ENCODE measurements at regions not wholly inside any gene's neighbourhood (a gene's known extent, or its start where the extent isn't known, plus 50 kb on each side); places are given as distances from the start of the nearest gene placed in this dataset.

- Histone ChIP-seq H3K36me3 (ENCODE audit: control insufficient read depth in 2 of 2, extremely low read depth in 1 of 2, insufficient read depth in 2 of 2, low read length in 2 of 2) (no peaks in the 10 kb centered on the region), H3K27me3 (ENCODE audit: control insufficient read depth in 2 of 2, insufficient read depth in 2 of 2, low read length in 2 of 2) (no peaks in the 10 kb centered on the region), H3K9ac (replicated peaks; ENCODE audit: extremely low read depth, insufficient read depth, low read length) (no peak overlapping the region), H3K4me1 (ENCODE audit: control insufficient read depth, extremely low read depth, insufficient read depth, low read length) (no peaks in the 10 kb centered on the region), H3K9me1 (replicated peaks; ENCODE audit: control insufficient read depth, extremely low read depth, insufficient read depth, low read length) (no peaks in the 10 kb centered on the region), H3K4me2 (ENCODE audit: insufficient read depth, low read length) (no peak overlapping the region), H3K27ac (ENCODE audit: insufficient read depth, low read depth, low read length) (no peak overlapping the region), H3K79me2 (ENCODE audit: control insufficient read depth, insufficient read depth, low read length) (no peaks in the 10 kb centered on the region), H3K4me3 (replicated peaks in 1 of 3; ENCODE audit: insufficient read depth in 1 of 3, low read depth in 1 of 3, low read length in 3 of 3) (no peak overlapping the region), H3K9me3 (replicated peaks; ENCODE audit: control insufficient read depth, insufficient read depth, low read length) (peaks cover 3% of the 10 kb centered on the region), H4K20me1 (replicated peaks; ENCODE audit: control insufficient read depth, extremely low read depth, insufficient read depth, low read length) (no peaks in the 10 kb centered on the region), H2AFZ (ENCODE audit: low read depth, low read length) (no peak overlapping the region)
- ChIA-PET CTCF (no interaction called here), POLR2A (no interaction called here)
- no peak for FAIRE-seq
- intact Hi-C loops (cut with micrococcal nuclease), result no loop called here
- DNase-seq (ENCODE audit: low read depth, low spot score), result no peak
- dilution Hi-C loops (cut with MboI; ENCODE audit: extremely low pct_ligation_motif_present, low sequenced_read_pairs), result no loop called here
- BruUV-seq (replicated peaks), result no TSS peak
- TF ChIP-seq MYC (IDR thresholded peaks at IDR 0.05; ENCODE audit: low read depth, low read length) (no peak), GATA2 (IDR thresholded peaks at IDR 0.05; ENCODE audit: insufficient read depth, insufficient read length, low read depth, low read length) (no peak), POLR2AphosphoS5 (IDR thresholded peaks at IDR 0.05; ENCODE audit: insufficient read depth, low read depth, low read length) (no peak), FOS (IDR thresholded peaks at IDR 0.05; ENCODE audit: borderline replicate concordance, insufficient read depth, low read length) (no peak), JUN (IDR thresholded peaks at IDR 0.05; ENCODE audit: borderline replicate concordance, insufficient read depth, insufficient read length, low read depth) (no peak), CTCF (IDR thresholded peaks at IDR 0.05; ENCODE audit: extremely low read depth in 1 of 2, insufficient read depth in 1 of 2, low read depth in 1 of 2, low read length in 2 of 2) (no peak), POLR2A (IDR thresholded peaks at IDR 0.05; ENCODE audit: low read depth, low read length) (no peak), EZH2 (IDR thresholded peaks at IDR 0.05; ENCODE audit: borderline replicate concordance, low read depth, low read length, severe bottlenecking) (no peak), MAX (IDR thresholded peaks at IDR 0.05; ENCODE audit: insufficient read depth, insufficient read length) (no peak)
These were observed 161.6 kb upstream of the PPP2R2D start for GRCh38 chr10:131739206-131739605.
